Stimulated activated CD8-positive, alpha-beta memory T cell treated with anti-CD3 and anti-CD28 coated beads, Interleukin-7, amount 100 ng/mL, for 48 hours (primary cell): ENCODE measurements at regions not wholly inside any gene's neighbourhood (a gene's known extent, or its start where the extent isn't known, plus 50 kb on each side); places are given as distances from the start of the nearest gene placed in this dataset.
"Not testable (repeated sequence)": the region's sequence is repeated elsewhere in the genome, so short reads cannot be mapped to it uniquely, and the experiment has no call there.

ENCODE experiments used
- DNase-seq, 2 donors: peaks; one replicate each; pipeline ENCODE4 v3.0.0-alpha.2; 2020; ENCODE audit warnings: low read depth in 1 of 2; ENCODE audit errors: extremely low read depth in 1 of 2

DNA sequence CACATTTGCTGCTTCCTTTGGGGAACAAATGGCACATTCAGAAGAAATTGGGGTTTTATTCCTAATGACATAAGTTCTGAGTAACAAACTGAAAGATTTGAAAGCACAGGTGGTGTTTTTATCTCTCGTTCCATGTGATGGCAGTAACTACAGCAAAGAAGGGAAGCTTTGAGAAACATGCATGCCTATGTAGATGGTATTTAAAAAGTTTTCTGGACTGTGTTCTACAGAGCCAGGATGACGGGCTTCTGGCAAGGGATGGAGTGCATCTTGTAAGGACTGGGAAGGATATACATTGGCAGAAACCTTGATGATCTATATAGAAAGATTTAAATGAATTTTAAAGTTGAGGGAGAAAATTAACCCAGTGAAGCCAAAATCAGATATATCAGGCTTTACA lies 362.2 kb upstream of the ROPN1 start:
- DNase-seq = no peak

DNA sequence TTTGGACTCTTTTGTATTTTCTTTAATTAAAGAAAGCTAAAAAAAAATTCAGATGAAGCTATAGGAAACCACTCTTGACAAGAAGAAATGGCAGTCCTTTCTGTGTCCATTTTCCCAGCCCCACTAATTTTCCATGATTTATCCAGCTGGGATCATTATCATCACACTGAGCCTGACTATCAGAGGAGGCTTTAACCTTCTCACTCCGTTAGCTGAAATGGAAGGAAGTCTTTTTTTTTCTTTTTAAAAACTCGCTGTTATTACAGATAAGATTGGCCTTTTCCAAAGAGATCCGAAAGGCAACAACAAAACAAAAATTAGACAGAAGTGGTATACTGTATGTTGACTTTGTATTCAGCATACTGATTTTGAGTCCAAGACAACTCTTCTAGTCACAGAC lies 366.2 kb upstream of the ROPN1 start:
- no peak for DNase-seq

DNA sequence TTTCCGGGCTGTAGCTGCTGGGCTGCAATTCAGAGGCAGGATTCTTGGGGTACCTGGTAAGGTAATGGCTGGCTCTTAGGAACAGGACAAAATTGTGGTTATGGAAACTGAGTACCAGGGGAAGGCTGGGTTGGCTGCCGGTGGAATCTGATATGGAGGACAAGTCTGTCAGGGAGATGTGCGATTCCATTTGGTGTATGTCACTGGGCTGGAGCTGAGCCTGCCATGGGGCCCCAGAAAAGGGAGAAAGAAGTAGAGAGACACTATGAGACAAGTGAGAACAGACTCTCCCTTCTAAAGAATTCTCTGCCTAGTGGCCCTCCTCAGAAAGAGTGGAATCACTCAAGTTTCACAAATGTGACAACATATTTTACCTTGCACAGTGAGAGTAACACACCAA lies 368.2 kb upstream of the ROPN1 start:
- no peak for DNase-seq

DNA sequence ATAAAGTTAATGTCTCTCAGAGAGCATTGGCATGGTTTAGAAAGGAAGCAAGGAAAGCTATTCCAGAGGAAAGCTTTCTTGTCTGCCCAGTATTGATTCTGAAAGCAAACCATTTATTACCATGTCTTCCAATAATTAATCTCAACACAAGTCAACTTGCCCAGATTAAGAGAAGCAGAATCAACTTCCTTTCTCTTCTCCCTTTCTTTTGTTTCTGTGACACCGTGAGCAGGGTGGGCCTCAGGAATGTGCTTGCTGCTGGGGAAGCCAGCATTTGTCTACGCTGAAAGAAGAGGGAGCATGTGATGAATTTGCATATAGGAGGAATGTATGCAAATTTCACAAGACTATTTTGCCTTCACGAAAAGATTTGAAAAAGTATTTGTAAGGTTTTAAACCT lies 368.6 kb upstream of the ROPN1 start:
- no peak for DNase-seq

DNA sequence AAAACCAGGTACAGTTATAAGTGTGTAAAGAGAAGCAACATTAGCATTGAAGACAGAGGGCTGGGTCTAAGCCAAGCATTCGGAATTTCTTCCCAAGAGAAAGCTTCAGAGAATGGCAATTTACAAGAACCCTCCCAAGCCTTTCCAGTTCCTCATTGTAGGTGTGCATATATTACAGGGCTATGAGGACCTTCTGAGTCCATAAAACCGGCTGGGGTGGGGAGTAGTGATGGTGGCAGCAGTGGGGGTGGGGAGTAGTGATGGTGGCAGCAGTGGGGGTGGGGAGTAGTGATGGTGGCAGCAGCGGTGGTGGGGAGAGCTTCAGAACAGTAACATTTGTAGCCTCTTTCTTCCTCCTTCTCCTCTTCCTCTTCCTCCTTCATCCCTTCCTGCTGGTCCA lies 368.7 kb upstream of the UMPS start:
- DNase-seq = no peak

DNA sequence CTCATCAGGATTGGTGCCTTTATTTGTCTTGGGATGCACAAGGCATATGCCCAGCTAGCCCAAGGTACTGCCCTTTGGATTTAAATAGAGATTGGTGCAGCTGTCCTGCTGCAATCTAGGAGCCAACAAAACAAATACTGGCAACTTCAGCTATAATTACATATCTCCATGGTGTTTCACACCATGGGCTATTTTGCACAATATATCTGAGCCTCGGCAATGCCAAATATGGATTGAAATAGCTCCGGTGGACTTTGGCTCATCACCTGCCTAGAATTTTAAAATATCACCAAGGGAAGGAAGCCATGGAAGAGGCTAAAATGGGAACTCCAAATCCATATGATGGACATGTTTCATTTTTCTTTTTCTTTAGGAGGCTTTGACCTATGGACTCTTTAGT lies 367.8 kb upstream of the UMPS start:
- DNase-seq = no peak

DNA sequence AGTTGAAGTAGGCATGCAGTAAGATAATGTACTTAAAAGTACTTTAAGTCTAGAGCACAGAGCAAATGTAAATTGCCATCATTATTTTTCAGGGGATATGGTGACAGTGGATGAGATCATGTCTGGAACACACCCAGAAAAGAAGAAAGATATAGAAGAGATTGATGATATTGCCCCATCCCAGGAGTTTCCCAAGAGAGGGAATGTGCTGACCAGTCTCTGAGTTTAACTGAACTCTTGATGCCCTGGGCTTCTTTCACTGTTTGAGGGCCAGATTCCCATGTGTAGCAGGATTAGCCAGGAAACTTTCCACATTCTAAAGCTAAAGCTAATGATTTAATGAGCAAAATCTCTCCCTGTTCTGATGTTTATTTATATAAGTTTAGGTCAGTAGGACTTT lies 366.8 kb upstream of the UMPS start:
- DNase-seq = no peak

DNA sequence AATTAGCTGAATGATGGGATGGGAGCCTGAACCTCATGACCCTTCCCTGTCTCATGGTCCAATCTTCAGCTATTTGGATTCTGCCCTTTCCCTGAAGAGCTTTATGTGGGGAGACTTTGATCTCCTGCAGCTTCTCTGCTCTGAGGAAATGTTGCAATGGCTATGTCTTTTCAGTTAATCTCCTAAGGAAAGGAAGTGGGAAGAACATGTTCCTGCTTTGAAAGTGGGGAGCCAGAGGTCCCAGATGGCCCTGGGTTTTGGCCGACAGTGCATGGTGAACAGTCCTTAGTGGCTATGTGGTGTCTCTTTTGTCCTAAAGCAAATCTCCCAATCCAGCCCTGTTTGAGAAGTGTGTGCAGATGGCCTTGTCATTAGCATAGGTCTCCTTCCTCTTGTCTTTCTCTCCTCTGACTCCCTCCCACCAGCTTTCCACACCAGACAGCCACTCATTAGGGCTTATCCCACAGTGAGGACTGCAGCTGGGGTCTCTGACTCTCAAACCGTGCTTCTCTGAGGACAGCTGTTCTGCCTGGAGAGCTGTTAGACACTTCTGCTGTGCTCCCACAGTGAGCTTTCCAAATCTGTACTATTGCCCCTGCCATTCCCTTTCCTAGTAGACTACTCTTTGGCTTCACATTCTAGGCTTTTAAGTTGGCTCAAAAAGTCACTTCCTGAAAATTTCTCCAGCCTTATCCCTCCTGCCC lies 365.8 kb upstream of the UMPS start:
- no peak for DNase-seq

DNA sequence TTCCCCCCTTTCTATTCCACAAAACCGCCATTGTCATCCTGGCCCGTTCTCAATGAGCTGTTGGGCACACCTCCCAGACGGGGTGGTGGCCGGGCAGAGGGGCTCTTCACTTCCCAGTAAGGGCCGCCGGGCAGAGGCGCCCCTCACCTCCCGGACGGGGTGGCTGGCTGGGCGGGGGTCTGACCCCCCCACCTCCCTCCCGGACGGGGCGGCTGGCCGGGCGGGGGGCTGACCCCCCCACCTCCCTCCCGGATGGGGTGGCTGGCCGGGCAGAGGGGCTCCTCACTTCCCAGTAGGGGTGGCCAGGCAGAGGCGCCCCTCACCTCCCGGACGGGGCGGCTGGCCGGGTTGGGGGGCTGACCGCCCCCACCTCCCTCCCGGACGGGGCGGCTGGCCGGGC lies 363.6 kb upstream of the UMPS start:
- not testable (repeated sequence) for DNase-seq

DNA sequence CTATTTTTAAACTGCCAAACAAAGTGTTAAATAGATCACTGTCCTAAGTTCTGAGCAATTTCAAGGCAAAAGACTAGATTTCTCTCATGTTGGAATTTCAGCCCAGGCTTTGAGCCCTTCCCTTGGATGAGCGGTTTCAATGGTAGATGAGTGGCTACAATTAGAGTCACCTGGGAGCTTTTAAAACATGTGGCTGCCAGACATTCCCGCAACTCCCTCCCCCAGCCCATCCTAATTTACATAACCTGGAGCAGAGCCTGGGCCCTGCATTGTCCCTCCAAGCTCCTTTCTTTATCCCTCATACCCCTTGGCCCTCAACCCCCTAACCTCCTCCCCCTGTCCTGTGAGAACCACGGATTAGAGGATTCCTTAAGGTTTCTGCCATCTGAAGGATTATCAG lies 357.5 kb upstream of the UMPS start:
- no peak for DNase-seq

DNA sequence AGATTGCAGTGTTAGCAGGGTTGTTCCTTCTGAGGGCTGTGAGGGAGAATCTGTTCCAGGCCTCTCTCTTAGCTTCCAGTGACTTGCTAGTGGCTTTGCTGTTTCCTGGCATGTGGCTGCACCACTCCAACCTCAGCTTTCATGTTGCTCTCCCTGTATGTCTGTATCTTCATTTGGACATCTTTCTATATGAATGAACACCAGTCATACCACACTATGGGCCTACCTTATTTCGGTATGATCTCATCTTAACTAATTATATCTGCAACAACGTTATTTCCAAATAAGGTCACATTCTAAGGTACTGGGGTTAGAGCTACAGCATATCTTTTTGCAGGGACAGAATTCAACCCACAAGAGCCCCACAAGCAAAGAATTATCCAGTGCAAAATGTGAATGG lies 356.7 kb upstream of the UMPS start:
- no peak for DNase-seq

DNA sequence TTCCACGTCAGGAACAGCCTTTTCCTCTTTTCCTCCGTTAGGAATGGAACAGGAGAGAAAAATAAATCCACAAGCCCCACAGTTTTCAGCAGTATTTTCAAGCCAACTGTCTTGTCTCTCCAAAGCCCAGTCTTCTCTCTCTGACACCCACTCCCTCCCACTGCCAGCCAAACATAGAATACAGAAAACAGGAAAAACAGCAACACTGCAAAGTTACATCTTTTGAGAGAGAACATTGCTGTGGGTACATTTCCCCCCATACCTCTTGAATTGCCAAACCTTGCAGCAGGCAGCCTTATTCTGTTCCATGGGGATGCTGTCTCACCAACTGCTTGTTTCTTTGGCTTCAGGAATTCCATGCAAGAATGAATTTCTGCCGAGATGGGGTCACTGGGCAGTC lies 355.7 kb upstream of the UMPS start:
- DNase-seq = no peak

DNA sequence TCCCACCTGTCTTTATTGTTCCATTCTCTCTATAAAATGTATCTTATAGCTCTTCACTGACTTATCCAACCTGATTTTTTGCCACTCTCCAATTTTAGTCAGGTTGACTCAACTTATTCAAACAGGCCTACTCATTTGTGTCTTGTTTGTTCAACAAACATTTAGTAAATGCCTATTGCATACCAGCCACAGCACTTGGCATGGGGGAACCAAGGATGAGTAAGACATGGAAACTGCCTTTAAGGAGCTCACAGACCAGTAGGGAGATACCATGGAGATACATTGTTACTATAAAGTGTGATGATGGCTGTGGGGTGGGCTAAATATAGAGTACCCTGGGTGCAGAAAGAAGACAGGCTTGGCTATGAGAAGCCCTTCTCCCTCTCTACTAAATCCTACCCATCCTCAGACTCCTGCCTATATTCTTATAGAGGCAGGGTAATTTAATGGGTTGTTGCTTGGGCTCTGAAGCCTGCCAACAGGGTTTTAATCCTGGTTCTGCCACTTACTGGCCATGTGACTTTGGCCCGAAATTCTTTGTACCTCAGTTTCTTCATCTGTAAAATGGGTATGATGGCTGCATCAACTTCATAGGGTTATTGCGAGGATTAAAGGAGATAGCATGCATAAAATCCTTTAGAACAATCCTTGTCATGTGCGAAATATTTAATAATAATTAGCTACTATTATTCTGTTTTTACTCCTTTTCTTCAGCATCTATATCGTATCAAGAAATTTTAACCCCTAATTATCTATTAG lies 348.5 kb upstream of the UMPS start:
- DNase-seq = no peak

DNA sequence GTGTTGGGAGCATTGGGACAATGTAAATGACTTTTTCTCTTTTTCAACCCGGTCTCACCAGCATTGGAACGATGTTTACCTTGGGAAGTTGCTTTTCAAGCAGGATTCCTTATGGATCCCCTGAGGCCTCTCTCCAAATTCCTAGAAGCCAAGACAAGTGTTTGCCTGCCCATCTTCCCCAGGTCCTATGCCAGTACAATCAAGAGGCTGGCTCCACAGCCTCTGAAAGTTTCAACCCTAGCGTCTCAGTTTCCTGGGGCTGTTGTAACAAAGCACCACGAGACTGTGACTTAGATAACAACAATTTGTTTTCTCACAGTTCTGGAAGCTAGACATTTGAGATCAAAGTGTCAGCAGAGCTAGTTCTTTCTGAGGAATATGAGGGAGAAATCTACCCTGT lies 347.2 kb upstream of the UMPS start:
- no peak for DNase-seq

DNA sequence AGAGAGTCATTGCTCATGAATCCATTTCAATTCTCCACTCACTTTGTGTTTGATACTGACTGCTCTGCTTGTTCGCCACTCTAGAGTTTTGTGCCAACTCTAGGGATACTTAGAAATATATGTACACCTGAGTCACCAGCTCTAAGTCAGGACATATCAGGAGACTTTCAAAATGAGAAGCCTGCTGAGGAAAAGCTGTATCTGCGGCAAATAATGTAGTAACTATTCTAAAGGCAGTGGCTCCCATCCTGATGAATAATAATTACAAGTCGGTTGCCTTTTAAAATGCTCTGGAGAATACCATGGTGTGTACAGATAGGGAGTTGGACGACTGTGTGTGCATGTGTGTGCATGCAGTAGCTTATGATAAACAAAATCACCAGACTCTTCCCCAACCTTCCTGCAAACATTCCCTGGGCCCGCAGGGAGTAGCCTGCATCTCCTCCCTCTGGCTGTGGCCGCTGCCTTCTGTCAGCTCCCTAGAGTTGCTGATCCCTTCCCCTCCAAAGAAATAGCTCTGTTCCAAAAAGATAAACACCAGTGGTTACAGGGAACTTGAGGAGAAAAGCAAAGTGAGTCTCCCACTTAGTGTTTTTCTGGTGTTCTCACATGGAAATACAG lies 346.3 kb upstream of the UMPS start:
- no peak for DNase-seq

DNA sequence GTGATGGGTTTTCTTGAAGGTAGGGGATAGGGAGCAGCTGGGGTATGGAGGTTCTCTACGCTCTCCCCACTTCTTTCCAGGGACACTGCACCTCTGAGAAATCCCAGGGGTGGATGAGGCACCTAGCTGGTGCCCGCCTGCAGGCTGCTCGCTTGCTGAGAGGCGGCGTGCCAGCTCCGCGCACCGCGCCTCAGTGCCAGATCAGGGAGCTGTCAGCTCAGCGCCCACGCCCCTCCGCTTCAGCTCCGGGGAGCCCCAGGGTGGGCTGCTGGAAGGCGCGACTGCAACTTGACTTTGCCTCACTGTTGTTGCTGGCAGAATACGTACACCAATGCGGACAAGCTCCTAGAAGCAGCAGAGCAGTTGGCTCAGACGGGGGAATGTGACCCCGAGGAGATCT lies 345.7 kb upstream of the UMPS start:
- DNase-seq = no peak

DNA sequence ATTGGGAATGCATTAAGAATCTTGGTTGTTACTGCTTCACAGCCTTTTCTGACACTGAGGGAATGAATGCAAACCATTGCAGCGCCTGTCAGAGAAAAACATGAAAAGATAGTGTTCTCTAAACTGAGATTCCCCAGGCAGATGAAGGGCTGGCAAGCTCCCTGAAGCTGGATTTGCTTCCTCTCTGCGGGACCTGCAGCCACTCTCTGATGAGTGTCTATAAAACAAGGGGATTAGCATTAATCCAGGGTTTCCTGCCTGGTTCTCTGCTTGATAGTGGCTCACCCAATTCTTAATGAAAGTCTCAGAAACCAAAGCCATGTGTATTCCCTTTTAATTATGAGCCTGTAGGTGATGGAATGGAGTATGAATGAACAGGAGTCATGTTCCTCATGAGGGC lies 344.3 kb upstream of the UMPS start:
- no peak for DNase-seq

DNA sequence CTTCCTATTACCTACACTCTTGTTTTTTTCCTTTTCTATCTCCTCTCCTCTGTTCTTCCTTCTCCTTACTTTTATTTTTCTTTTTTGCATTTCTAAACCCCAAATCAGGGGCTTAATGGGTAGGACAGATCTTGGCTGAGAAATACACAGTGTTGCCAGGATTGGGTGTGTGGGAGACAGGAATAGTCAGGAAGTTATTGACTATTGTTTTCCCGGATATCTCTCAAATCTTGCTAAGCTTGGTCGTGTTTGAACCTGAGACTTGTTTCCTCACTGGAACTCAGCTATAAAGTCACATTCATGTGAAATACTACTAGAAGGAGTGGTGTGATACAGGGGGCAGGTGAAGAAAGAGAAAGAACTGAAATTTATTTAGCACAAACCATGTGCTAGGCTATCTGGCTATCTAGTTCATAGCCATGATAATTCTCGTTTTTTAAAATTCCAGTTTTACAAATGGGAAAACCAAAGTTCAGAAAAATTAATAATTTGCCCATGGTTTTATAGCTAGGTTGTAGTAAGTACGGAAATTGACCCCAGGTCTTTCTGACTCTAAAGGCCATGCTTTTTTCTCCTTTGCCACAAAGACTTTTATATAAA lies 343.2 kb upstream of the UMPS start:
- no peak for DNase-seq

DNA sequence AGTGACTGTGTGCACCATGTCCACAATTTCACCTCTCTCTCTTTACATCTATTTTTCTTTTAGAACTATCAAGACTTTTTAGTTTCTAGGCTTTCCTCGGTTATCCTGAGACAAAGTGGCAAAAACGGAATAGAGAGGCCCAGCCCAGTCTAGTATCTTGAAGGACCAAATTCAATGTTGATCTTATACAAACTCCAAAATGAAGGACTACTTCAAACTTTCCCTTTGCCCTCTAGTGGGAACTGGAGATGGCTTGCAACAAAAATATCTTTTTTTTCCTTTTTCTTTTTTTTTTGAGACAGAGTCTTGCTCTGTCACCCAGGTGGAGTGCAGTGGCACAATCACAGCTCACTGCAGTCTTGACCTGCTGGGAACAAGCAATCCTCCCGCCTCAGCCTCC lies 338.5 kb upstream of the UMPS start:
- DNase-seq = no peak

DNA sequence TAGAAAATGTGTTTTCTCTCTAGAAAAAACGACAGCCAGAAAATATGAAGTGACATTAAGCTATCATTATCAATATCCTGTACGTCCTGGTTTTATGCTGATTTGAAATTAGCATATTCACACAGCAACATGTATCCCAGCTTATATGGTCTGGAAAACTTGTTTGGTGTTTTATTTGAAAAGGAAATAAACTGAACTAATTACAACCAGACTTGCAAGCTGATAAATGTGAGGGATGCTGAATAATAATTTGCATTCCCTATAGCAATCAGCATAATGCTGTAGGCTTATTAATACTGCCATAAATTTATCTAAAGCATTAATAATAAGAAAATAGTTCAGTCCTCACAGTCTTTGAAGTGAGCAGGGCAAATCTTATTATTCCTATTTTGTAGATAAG lies 336.9 kb upstream of the UMPS start:
- no peak for DNase-seq

DNA sequence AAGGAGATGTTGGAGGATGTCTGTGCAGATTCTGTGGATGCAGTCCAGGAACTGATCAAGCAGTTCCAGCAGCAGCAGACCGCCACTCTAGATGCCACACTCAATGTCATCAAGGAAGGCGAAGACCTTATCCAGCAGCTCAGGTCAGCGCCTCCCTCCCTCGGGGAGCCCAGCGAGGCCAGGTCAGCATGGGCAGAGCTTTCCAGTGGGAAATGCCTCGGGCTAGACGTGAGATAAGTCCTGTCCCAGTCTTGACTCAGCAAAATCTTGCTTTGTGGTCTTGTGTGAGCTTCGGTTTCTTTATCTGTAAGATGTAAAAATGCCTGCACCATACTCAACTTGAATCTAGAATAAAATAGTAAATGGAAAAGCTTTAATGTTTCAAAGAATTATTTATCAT lies 335.1 kb upstream of the UMPS start:
- no peak for DNase-seq
